ENCODE measurements at regions not wholly inside any gene's neighbourhood (a gene's known extent, or its start where the extent isn't known, plus 50 kb on each side); places are given as distances from the start of the nearest gene placed in this dataset.

GRCh38 chr6:47118611-47119010 is 76.5 kb upstream of the ADGRF1 start:
- in situ Hi-C loops (cut with HindIII; ENCODE audit: extremely low pct_ligation_motif_present, low pct_unique_long_range_greater_than_20kb) (no loop called here), intact Hi-C loops (cut with micrococcal nuclease; ENCODE audit: unreplicated experiment) (no loop called here)
- Histone ChIP-seq H3K79me2 (ENCODE audit: insufficient read depth, low read length) (no peaks in the 10 kb centered on the region), H3K4me1 (ENCODE audit: insufficient read depth, low read length) (peaks cover 22% of the 10 kb centered on the region), H3K9me3 (ENCODE audit: low read length) (no peaks in the 10 kb centered on the region), H3K27me3 (ENCODE audit: control insufficient read depth in 1 of 2, insufficient read depth in 2 of 2, low read length in 2 of 2) (no peaks in the 10 kb centered on the region), H3K36me3 (replicated peaks in 1 of 2; ENCODE audit: control insufficient read depth in 1 of 2, insufficient read depth in 2 of 2, low read length in 2 of 2) (no peaks in the 10 kb centered on the region), H2AFZ (ENCODE audit: low read length) (no peak overlapping the region), H4K20me1 (ENCODE audit: insufficient read depth, low read length) (no peaks in the 10 kb centered on the region), H3K4me3 (replicated peaks in 1 of 3; ENCODE audit: insufficient read depth in 1 of 3, low read depth in 2 of 3, low read length in 3 of 3) (no peak overlapping the region), H3K27ac (ENCODE audit: extremely low read length, insufficient read depth, low read length) (no peak overlapping the region), H3K9ac (ENCODE audit: insufficient read depth, low read depth, low read length) (no peak overlapping the region), H3K4me2 (ENCODE audit: low read depth, low read length) (no peak overlapping the region)
- ChIA-PET POLR2A (no interaction called here), CTCF (ENCODE audit: low intra/inter-chr PET ratio, low total read pairs) (no interaction called here)
- DNase-seq (ENCODE audit: low spot score) (no peak), ATAC-seq (no peak), FAIRE-seq (no peak)
- BruUV-seq (replicated peaks), result no TSS peak
- TF ChIP-seq ZBTB7B (CRISPR knock-in tag; IDR thresholded peaks at IDR 0.05) (no peak), YEATS4 (CRISPR knock-in tag; IDR thresholded peaks at IDR 0.05; ENCODE audit: borderline replicate concordance) (no peak), GTF2F1 (IDR thresholded peaks at IDR 0.05; ENCODE audit: low read length) (no peak), ZBTB8A (CRISPR knock-in tag; IDR thresholded peaks at IDR 0.05; ENCODE audit: borderline replicate concordance, low read depth) (no peak), JDP2 (CRISPR knock-in tag; IDR thresholded peaks at IDR 0.05; ENCODE audit: borderline replicate concordance) (no peak), ZNF580 (CRISPR knock-in tag; IDR thresholded peaks at IDR 0.05; ENCODE audit: borderline replicate concordance, low read depth) (no peak), ZNF564 (CRISPR knock-in tag; IDR thresholded peaks at IDR 0.05) (no peak)
- TF ChIP-seq, protein P1, sequence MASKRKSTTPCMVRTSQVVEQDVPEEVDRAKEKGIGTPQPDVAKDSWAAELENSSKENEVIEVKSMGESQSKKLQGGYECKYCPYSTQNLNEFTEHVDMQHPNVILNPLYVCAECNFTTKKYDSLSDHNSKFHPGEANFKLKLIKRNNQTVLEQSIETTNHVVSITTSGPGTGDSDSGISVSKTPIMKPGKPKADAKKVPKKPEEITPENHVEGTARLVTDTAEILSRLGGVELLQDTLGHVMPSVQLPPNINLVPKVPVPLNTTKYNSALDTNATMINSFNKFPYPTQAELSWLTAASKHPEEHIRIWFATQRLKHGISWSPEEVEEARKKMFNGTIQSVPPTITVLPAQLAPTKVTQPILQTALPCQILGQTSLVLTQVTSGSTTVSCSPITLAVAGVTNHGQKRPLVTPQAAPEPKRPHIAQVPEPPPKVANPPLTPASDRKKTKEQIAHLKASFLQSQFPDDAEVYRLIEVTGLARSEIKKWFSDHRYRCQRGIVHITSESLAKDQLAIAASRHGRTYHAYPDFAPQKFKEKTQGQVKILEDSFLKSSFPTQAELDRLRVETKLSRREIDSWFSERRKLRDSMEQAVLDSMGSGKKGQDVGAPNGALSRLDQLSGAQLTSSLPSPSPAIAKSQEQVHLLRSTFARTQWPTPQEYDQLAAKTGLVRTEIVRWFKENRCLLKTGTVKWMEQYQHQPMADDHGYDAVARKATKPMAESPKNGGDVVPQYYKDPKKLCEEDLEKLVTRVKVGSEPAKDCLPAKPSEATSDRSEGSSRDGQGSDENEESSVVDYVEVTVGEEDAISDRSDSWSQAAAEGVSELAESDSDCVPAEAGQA (IDR thresholded peaks at IDR 0.05; ENCODE audit: low read depth), result no peak
- TF ChIP-seq, protein P1 (CRISPR knock-in tag; IDR thresholded peaks at IDR 0.05; ENCODE audit: borderline replicate concordance), result no peak
